H1 (cell line): ENCODE measurements at regions not wholly inside any gene's neighbourhood (a gene's known extent, or its start where the extent isn't known, plus 50 kb on each side); places are given as distances from the start of the nearest gene placed in this dataset.

Experiments used
- ATF2 ChIP-seq: IDR thresholded peaks from 2 replicates; pipeline ENCODE4 v1.6.1; 2012; ENCODE audit warnings: low read length, inconsistent platforms
- EGR1 ChIP-seq: IDR thresholded peaks from 2 replicates; pipeline ENCODE4 v1.6.1; 2011; ENCODE audit warnings: low read depth, low read length, borderline replicate concordance
- EZH2 ChIP-seq: fragments of 200-600 bp; sonication (generic); IDR thresholded peaks from 2 replicates; pipeline ENCODE4 v1.7.1; 2012; ENCODE audit warnings: low read depth, mild to moderate bottlenecking, moderate library complexity, low read length, inconsistent platforms; ENCODE audit not compliant: severe bottlenecking
- GABPA ChIP-seq: IDR thresholded peaks from 2 replicates; pipeline ENCODE4 v1.6.1; 2011; ENCODE audit warnings: mild to moderate bottlenecking, low read length, moderate library complexity, borderline replicate concordance; ENCODE audit not compliant: insufficient read depth
- KDM5A ChIP-seq: fragments of 200-600 bp; IDR thresholded peaks from 2 replicates; pipeline ENCODE4 v1.7.1; 2012; ENCODE audit warnings: mild to moderate bottlenecking, low read length, inconsistent platforms, mixed read lengths
- POLR2A ChIP-seq, 2 experiments: IDR thresholded peaks; 1 replicate in 1 of 2; 2 replicates in 1 of 2; pipeline ENCODE4 v1.6.1; 2011; ENCODE audit warnings: low read depth in 2 of 2, low read length in 2 of 2, mild to moderate bottlenecking in 2 of 2; ENCODE audit errors: control extremely low read depth in 1 of 2
- POLR2AphosphoS5 ChIP-seq: IDR thresholded peaks from 2 replicates; pipeline ENCODE4 v1.6.1; 2011; ENCODE audit warnings: low read depth, low read length
- TF ChIP-seq, protein P1 (sequence below), 3 experiments: IDR thresholded peaks; 1 replicate in 2 of 3; 2 replicates in 1 of 3; pipeline versions ENCODE4 v1.5.1 to v1.6.1; 2011; ENCODE audit warnings: low read length in 3 of 3, mild to moderate bottlenecking in 3 of 3, inconsistent platforms in 2 of 3, low read depth in 1 of 3, moderate library complexity in 1 of 3; ENCODE audit not compliant: insufficient read depth in 1 of 3; ENCODE audit errors: control extremely low read depth in 1 of 3
- TF ChIP-seq, protein P2 (sequence below): fragments of 300-600 bp; sonication (generic); IDR thresholded peaks from 2 replicates; pipeline ENCODE4 v1.7.1; 2012; ENCODE audit warnings: low read length, moderate library complexity, mild to moderate bottlenecking, inconsistent platforms; ENCODE audit not compliant: insufficient replicate concordance

- TF ChIP-seq POLR2AphosphoS5 (no peak), EZH2 (no peak), EGR1 (no peak), GABPA (no peak), KDM5A (no peak), ATF2 (no peak), POLR2A (IDR thresholded peaks at IDR 0.05; ENCODE audit: control extremely low read depth in 1 of 2, low read depth in 2 of 2, low read length in 2 of 2) (no peak)
- TF ChIP-seq, protein P1, sequence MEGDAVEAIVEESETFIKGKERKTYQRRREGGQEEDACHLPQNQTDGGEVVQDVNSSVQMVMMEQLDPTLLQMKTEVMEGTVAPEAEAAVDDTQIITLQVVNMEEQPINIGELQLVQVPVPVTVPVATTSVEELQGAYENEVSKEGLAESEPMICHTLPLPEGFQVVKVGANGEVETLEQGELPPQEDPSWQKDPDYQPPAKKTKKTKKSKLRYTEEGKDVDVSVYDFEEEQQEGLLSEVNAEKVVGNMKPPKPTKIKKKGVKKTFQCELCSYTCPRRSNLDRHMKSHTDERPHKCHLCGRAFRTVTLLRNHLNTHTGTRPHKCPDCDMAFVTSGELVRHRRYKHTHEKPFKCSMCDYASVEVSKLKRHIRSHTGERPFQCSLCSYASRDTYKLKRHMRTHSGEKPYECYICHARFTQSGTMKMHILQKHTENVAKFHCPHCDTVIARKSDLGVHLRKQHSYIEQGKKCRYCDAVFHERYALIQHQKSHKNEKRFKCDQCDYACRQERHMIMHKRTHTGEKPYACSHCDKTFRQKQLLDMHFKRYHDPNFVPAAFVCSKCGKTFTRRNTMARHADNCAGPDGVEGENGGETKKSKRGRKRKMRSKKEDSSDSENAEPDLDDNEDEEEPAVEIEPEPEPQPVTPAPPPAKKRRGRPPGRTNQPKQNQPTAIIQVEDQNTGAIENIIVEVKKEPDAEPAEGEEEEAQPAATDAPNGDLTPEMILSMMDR (IDR thresholded peaks at IDR 0.05; ENCODE audit: control extremely low read depth in 1 of 3, insufficient read depth in 1 of 3, low read depth in 1 of 3, low read length in 3 of 3): no peak
- TF ChIP-seq, protein P2, sequence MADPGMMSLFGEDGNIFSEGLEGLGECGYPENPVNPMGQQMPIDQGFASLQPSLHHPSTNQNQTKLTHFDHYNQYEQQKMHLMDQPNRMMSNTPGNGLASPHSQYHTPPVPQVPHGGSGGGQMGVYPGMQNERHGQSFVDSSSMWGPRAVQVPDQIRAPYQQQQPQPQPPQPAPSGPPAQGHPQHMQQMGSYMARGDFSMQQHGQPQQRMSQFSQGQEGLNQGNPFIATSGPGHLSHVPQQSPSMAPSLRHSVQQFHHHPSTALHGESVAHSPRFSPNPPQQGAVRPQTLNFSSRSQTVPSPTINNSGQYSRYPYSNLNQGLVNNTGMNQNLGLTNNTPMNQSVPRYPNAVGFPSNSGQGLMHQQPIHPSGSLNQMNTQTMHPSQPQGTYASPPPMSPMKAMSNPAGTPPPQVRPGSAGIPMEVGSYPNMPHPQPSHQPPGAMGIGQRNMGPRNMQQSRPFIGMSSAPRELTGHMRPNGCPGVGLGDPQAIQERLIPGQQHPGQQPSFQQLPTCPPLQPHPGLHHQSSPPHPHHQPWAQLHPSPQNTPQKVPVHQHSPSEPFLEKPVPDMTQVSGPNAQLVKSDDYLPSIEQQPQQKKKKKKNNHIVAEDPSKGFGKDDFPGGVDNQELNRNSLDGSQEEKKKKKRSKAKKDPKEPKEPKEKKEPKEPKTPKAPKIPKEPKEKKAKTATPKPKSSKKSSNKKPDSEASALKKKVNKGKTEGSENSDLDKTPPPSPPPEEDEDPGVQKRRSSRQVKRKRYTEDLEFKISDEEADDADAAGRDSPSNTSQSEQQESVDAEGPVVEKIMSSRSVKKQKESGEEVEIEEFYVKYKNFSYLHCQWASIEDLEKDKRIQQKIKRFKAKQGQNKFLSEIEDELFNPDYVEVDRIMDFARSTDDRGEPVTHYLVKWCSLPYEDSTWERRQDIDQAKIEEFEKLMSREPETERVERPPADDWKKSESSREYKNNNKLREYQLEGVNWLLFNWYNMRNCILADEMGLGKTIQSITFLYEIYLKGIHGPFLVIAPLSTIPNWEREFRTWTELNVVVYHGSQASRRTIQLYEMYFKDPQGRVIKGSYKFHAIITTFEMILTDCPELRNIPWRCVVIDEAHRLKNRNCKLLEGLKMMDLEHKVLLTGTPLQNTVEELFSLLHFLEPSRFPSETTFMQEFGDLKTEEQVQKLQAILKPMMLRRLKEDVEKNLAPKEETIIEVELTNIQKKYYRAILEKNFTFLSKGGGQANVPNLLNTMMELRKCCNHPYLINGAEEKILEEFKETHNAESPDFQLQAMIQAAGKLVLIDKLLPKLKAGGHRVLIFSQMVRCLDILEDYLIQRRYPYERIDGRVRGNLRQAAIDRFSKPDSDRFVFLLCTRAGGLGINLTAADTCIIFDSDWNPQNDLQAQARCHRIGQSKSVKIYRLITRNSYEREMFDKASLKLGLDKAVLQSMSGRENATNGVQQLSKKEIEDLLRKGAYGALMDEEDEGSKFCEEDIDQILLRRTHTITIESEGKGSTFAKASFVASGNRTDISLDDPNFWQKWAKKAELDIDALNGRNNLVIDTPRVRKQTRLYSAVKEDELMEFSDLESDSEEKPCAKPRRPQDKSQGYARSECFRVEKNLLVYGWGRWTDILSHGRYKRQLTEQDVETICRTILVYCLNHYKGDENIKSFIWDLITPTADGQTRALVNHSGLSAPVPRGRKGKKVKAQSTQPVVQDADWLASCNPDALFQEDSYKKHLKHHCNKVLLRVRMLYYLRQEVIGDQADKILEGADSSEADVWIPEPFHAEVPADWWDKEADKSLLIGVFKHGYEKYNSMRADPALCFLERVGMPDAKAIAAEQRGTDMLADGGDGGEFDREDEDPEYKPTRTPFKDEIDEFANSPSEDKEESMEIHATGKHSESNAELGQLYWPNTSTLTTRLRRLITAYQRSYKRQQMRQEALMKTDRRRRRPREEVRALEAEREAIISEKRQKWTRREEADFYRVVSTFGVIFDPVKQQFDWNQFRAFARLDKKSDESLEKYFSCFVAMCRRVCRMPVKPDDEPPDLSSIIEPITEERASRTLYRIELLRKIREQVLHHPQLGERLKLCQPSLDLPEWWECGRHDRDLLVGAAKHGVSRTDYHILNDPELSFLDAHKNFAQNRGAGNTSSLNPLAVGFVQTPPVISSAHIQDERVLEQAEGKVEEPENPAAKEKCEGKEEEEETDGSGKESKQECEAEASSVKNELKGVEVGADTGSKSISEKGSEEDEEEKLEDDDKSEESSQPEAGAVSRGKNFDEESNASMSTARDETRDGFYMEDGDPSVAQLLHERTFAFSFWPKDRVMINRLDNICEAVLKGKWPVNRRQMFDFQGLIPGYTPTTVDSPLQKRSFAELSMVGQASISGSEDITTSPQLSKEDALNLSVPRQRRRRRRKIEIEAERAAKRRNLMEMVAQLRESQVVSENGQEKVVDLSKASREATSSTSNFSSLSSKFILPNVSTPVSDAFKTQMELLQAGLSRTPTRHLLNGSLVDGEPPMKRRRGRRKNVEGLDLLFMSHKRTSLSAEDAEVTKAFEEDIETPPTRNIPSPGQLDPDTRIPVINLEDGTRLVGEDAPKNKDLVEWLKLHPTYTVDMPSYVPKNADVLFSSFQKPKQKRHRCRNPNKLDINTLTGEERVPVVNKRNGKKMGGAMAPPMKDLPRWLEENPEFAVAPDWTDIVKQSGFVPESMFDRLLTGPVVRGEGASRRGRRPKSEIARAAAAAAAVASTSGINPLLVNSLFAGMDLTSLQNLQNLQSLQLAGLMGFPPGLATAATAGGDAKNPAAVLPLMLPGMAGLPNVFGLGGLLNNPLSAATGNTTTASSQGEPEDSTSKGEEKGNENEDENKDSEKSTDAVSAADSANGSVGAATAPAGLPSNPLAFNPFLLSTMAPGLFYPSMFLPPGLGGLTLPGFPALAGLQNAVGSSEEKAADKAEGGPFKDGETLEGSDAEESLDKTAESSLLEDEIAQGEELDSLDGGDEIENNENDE: no peak
Measured at GRCh38 chr5:69001627-69002026, 92.2 kb upstream of the SLC30A5 start.
